Kidney (tissue), 13 donors: ENCODE measurements at regions not wholly inside any gene's neighbourhood (a gene's known extent, or its start where the extent isn't known, plus 50 kb on each side); places are given as distances from the start of the nearest gene placed in this dataset.
A peak's percentile ranks its signal among the peaks of the same experiment; 100 is the strongest.

Source experiments
- DNase-seq, 5 donors: peaks; one replicate each; pipeline ENCODE4 v3.0.0-alpha.2; 2013 to 2020
- FAIRE-seq: peaks from 2 replicates; lab custom pipeline; 2012; peaks lifted over from hg19 to GRCh38; lab: Jason Lieb, UNC
- H3K27ac ChIP-seq, 2 donors: one replicate each; pipeline ENCODE4 v1.7.0; 2013; ENCODE audit warnings: low read depth in 2 of 2, low read length in 2 of 2, inconsistent platforms in 1 of 2
- H3K27me3 ChIP-seq: one replicate; pipeline ENCODE4 v1.7.1; 2013; ENCODE audit warnings: low read length, inconsistent platforms; ENCODE audit not compliant: control insufficient read depth, insufficient read depth
- H3K36me3 ChIP-seq, 3 donors: one replicate each; pipeline versions ENCODE4 v1.7.0 to v1.7.1; 2013; ENCODE audit warnings: low read length in 3 of 3, control low read depth in 1 of 3, inconsistent platforms in 1 of 3; ENCODE audit not compliant: insufficient read depth in 3 of 3, control insufficient read depth in 2 of 3
- H3K4me1 ChIP-seq, 3 donors: one replicate each; pipeline versions ENCODE4 v1.7.0 to v1.7.1; 2013; ENCODE audit warnings: low read length in 3 of 3, inconsistent platforms in 1 of 3, low read depth in 1 of 3; ENCODE audit not compliant: control insufficient read depth in 2 of 3, insufficient read depth in 2 of 3
- H3K4me3 ChIP-seq, 3 donors: one replicate each; pipeline versions ENCODE4 v1.7.0 to v1.8.1; 2013; ENCODE audit warnings: low read length in 3 of 3, control low read depth in 1 of 3, inconsistent platforms in 1 of 3
- H3K9ac ChIP-seq, 3 donors: one replicate each; pipeline versions ENCODE4 v1.7.0 to v1.7.1; 2013; ENCODE audit warnings: low read length in 3 of 3, control low read depth in 1 of 3, inconsistent platforms in 1 of 3
- H3K9me3 ChIP-seq, 3 donors: one replicate each; pipeline versions ENCODE4 v1.7.0 to v1.7.1; 2013; ENCODE audit warnings: low read length in 3 of 3, control low read depth in 1 of 3, inconsistent platforms in 1 of 3; ENCODE audit not compliant: control insufficient read depth in 2 of 3, insufficient read depth in 1 of 3
- CTCF ChIP-seq: IDR thresholded peaks from 3 replicates; pipeline ENCODE4 v1.5.1; 2012; ENCODE audit warnings: mild to moderate bottlenecking, moderate library complexity, borderline replicate concordance; ENCODE audit not compliant: insufficient read depth; ENCODE audit errors: extremely low read depth
- intact Hi-C: fragments of 100-400 bp; cut with DNase I; formaldehyde crosslinking; loops from one replicate; pipeline ENCODE4 v1.11.1; 2022
- donor health status: control.
- donor health status: control.
- donor health status: control.
- donor health status: control.
- donor health status: control.
- donor health status: DM: yes; HTN: yes; CAD: no.
- donor health status: Normal renal cell carcinoma (clear cell type).

GRCh38 chr12:28051516-28052354 is 79.2 kb upstream of the PTHLH start:
- no peak overlapping the region for H3K27ac ChIP-seq
- intact Hi-C loops, result no loop called here
- FAIRE-seq (no peak), DNase-seq (peak in 1 of 5 donors; percentile 38)
- H3K4me3 ChIP-seq, result no peak overlapping the region
- H3K9ac ChIP-seq, result no peak overlapping the region
- no peaks in the 10 kb centered on the region for H3K27me3 ChIP-seq
- no peaks in the 10 kb centered on the region for H3K9me3 ChIP-seq
- H3K36me3 ChIP-seq, result no peaks in the 10 kb centered on the region
- H3K4me1 ChIP-seq, result no peaks in the 10 kb centered on the region
- no peak for TF ChIP-seq CTCF

- FAIRE-seq, result no peak
- intact Hi-C loops, result no loop called here
These were observed 81.0 kb upstream of the PTHLH start for GRCh38 chr12:28053564-28053963.

GRCh38 chr12:28054583-28054982 is 82.0 kb upstream of the PTHLH start:
- no peaks in the 10 kb centered on the region for H3K27me3 ChIP-seq
- FAIRE-seq (no peak), DNase-seq (no peak)
- H3K9me3 ChIP-seq, result no peaks in the 10 kb centered on the region
- no peak for TF ChIP-seq CTCF
- no peak overlapping the region for H3K27ac ChIP-seq
- no peak overlapping the region for H3K4me3 ChIP-seq
- no peak overlapping the region for H3K9ac ChIP-seq
- intact Hi-C loops, result no loop called here
- no peaks in the 10 kb centered on the region for H3K4me1 ChIP-seq
- no peaks in the 10 kb centered on the region for H3K36me3 ChIP-seq

More at GRCh38 chr12:28053564-28053963, 81.0 kb upstream of the PTHLH start:
- Histone ChIP-seq H3K27me3 (no peaks in the 10 kb centered on the region), H3K27ac (no peak overlapping the region), H3K4me3 (no peak overlapping the region), H3K4me1 (no peaks in the 10 kb centered on the region), H3K9me3 (no peaks in the 10 kb centered on the region), H3K9ac (no peak overlapping the region), H3K36me3 (no peaks in the 10 kb centered on the region)
- DNase-seq, result no peak
- TF ChIP-seq CTCF, result no peak
